Endothelial cell of umbilical vein (primary cell): ENCODE measurements at regions not wholly inside any gene's neighbourhood (a gene's known extent, or its start where the extent isn't known, plus 50 kb on each side); places are given as distances from the start of the nearest gene placed in this dataset.

Experiments
- BruUV-seq: library from RNA; stranded (reverse); fragments of 400-500 nt; replicated peaks from 2 replicates; lab custom pipeline; 2021; lab: Mats Ljungman, UMichigan
- CTCF ChIA-PET: fragments of 300-600, 350-600 bp; sonication (Branson Sonifier 250); formaldehyde crosslinking; loops from one replicate; lab custom pipeline; 2021; ENCODE audit warnings: antibody characterized with exemption, inconsistent platforms; lab: Charles Lee
- POLR2A ChIA-PET: fragments of 300-600, 350-600 bp; sonication (Branson Sonifier 250); formaldehyde crosslinking; loops from one replicate; lab custom pipeline; 2021; ENCODE audit warnings: antibody characterized with exemption, inconsistent platforms; lab: Charles Lee
- DNase-seq: peaks from one replicate; pipeline ENCODE4 v3.0.0-alpha.2; 2011; ENCODE audit warnings: low read depth, low spot score
- FAIRE-seq: peaks from 2 replicates; lab custom pipeline; 2011; peaks lifted over from hg19 to GRCh38; lab: Jason Lieb, UNC
- H2AFZ ChIP-seq: 2 replicates; pipeline ENCODE4 v1.6.0; 2012; ENCODE audit warnings: low read depth, low read length, control low read depth, inconsistent platforms
- H3K27ac ChIP-seq: 2 replicates; pipeline ENCODE4 v1.5.1; 2011; ENCODE audit warnings: low read depth, mild to moderate bottlenecking, control low read depth, low read length, moderate library complexity; ENCODE audit not compliant: insufficient read depth
- H3K27me3 ChIP-seq, 2 experiments: 2 replicates each; pipeline versions ENCODE4 v1.6.0 to v1.6.1; 2011; ENCODE audit warnings: low read length in 2 of 2, mixed read lengths in 1 of 2; ENCODE audit not compliant: control insufficient read depth in 2 of 2, insufficient read depth in 2 of 2
- H3K36me3 ChIP-seq, 2 experiments: 2 replicates in 1 of 2; 3 replicates in 1 of 2; pipeline ENCODE4 v1.5.1; 2011; ENCODE audit warnings: low read length in 2 of 2, mild to moderate bottlenecking in 1 of 2, moderate library complexity in 1 of 2; ENCODE audit not compliant: control insufficient read depth in 2 of 2, insufficient read depth in 2 of 2; ENCODE audit errors: extremely low read depth in 1 of 2
- H3K4me1 ChIP-seq: 3 replicates; pipeline ENCODE4 v1.5.1; 2011; ENCODE audit warnings: mild to moderate bottlenecking, low read length; ENCODE audit not compliant: control insufficient read depth, insufficient read depth; ENCODE audit errors: extremely low read depth
- H3K4me2 ChIP-seq: 2 replicates; pipeline ENCODE4 v1.6.1; 2011; ENCODE audit warnings: low read length, control low read depth, mixed read lengths; ENCODE audit not compliant: insufficient read depth
- H3K4me3 ChIP-seq, 3 experiments: fragments of 200-600 bp in 1 of 3; sonication (generic), shearing (Covaris generic) in 1 of 3; replicated peaks in 1 of 3; 2 replicates each; pipeline ENCODE4 v1.5.1; 2011 to 2016; ENCODE audit warnings: control low read depth in 3 of 3, low read length in 3 of 3, mild to moderate bottlenecking in 2 of 3, inconsistent platforms in 1 of 3, low read depth in 1 of 3, moderate library complexity in 1 of 3; ENCODE audit not compliant: insufficient read depth in 1 of 3
- H3K79me2 ChIP-seq: 2 replicates; pipeline ENCODE4 v1.6.0; 2012; ENCODE audit warnings: low read length, inconsistent platforms; ENCODE audit not compliant: control insufficient read depth, insufficient read depth
- H3K9ac ChIP-seq: replicated peaks from 2 replicates; pipeline ENCODE3; 2011; ENCODE audit warnings: low read length, control low read depth; ENCODE audit not compliant: insufficient read depth; ENCODE audit errors: extremely low read depth
- H3K9me1 ChIP-seq: replicated peaks from 3 replicates; pipeline ENCODE4 v1.6.0; 2011; ENCODE audit warnings: mild to moderate bottlenecking, low read length; ENCODE audit not compliant: control insufficient read depth, insufficient read depth; ENCODE audit errors: extremely low read depth
- H3K9me3 ChIP-seq: replicated peaks from 2 replicates; pipeline ENCODE4 v1.5.1; 2012; ENCODE audit warnings: low read length, inconsistent platforms; ENCODE audit not compliant: control insufficient read depth, insufficient read depth
- H4K20me1 ChIP-seq: replicated peaks from 2 replicates; pipeline ENCODE3; 2011; ENCODE audit warnings: mild to moderate bottlenecking, low read length; ENCODE audit not compliant: control insufficient read depth, insufficient read depth; ENCODE audit errors: extremely low read depth
- EZH2 ChIP-seq: IDR thresholded peaks from 2 replicates; pipeline ENCODE4 v1.6.1; 2012; ENCODE audit warnings: borderline replicate concordance, low read depth, mild to moderate bottlenecking, moderate library complexity, low read length, inconsistent platforms; ENCODE audit not compliant: severe bottlenecking
- FOS ChIP-seq: IDR thresholded peaks from 2 replicates; pipeline ENCODE4 v1.6.1; 2011; ENCODE audit warnings: mild to moderate bottlenecking, low read length, moderate library complexity, borderline replicate concordance; ENCODE audit not compliant: insufficient read depth
- GATA2 ChIP-seq: IDR thresholded peaks from 2 replicates; pipeline ENCODE4 v1.7.0; 2011; ENCODE audit warnings: low read depth, mild to moderate bottlenecking, moderate library complexity, mixed read lengths, low read length; ENCODE audit not compliant: insufficient read length, insufficient read depth
- JUN ChIP-seq: IDR thresholded peaks from 2 replicates; pipeline ENCODE4 v1.6.1; 2011; ENCODE audit warnings: borderline replicate concordance, low read depth; ENCODE audit not compliant: insufficient read length, insufficient read depth
- MYC ChIP-seq: IDR thresholded peaks from one replicate; pipeline ENCODE4 v1.6.1; 2011; ENCODE audit warnings: mild to moderate bottlenecking, low read depth, low read length
- POLR2A ChIP-seq: IDR thresholded peaks from 2 replicates; pipeline ENCODE4 v1.6.1; 2012; ENCODE audit warnings: low read depth, mild to moderate bottlenecking, control low read depth, low read length
- POLR2AphosphoS5 ChIP-seq: IDR thresholded peaks from 2 replicates; pipeline ENCODE4 v1.6.1; 2012; ENCODE audit warnings: low read depth, mild to moderate bottlenecking, control low read depth, low read length, moderate library complexity; ENCODE audit not compliant: insufficient read depth
- dilution Hi-C: fragments of 300-500 bp; cut with MboI; formaldehyde crosslinking; loops from one replicate; pipeline ENCODE4 v1.15.0; 2019; ENCODE audit warnings: low sequenced_read_pairs; ENCODE audit not compliant: extremely low pct_ligation_motif_present
- intact Hi-C: fragments of 100-400 bp; cut with micrococcal nuclease; formaldehyde crosslinking; loops from one replicate; pipeline ENCODE4 v1.10.0; 2022
- TF ChIP-seq, protein P1 (sequence below), 2 donors: IDR thresholded peaks; 1 replicate in 1 of 2; 2 replicates in 1 of 2; pipeline ENCODE4 v1.5.1; 2011; ENCODE audit warnings: low read length in 2 of 2, mild to moderate bottlenecking in 2 of 2, moderate library complexity in 2 of 2, control low read depth in 1 of 2, inconsistent platforms in 1 of 2, low read depth in 1 of 2; ENCODE audit not compliant: insufficient read depth in 1 of 2; ENCODE audit errors: extremely low read depth in 1 of 2
- TF ChIP-seq, protein P2 (sequence below): IDR thresholded peaks from 2 replicates; pipeline ENCODE4 v1.6.1; 2011; ENCODE audit not compliant: insufficient read depth, insufficient read length

DNA sequence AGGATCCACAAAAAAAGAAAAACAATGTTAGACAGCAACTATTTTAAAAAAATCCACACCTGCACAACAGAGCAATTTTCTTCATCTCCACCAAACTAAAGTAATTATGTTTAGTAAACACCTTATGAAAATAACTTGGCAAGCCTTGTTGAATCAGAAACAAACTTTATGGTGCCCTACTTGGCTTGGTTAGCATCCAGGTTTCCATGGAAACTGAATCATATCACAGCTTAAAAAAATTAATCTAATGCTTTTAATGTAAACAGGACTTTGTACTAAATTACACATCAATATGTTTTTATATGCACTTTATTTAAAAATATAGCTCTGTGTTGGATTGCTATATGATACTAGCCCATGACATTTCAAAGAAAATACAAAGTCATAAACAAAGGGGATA, 1882.4 kb downstream of the SUCLG1 start:
- H3K79me2 ChIP-seq = no peaks in the 10 kb centered on the region
- no peak overlapping the region for H3K4me2 ChIP-seq
- H3K36me3 ChIP-seq = no peaks in the 10 kb centered on the region
- H3K9me3 ChIP-seq = no peaks in the 10 kb centered on the region
- FAIRE-seq (no peak), DNase-seq (no peak)
- ChIA-PET POLR2A (no interaction called here), CTCF (no interaction called here)
- H3K4me3 ChIP-seq = no peak overlapping the region
- intact Hi-C loops = no loop called here
- no peak overlapping the region for H3K27ac ChIP-seq
- no peak for TF ChIP-seq FOS
- TF ChIP-seq, protein P1, sequence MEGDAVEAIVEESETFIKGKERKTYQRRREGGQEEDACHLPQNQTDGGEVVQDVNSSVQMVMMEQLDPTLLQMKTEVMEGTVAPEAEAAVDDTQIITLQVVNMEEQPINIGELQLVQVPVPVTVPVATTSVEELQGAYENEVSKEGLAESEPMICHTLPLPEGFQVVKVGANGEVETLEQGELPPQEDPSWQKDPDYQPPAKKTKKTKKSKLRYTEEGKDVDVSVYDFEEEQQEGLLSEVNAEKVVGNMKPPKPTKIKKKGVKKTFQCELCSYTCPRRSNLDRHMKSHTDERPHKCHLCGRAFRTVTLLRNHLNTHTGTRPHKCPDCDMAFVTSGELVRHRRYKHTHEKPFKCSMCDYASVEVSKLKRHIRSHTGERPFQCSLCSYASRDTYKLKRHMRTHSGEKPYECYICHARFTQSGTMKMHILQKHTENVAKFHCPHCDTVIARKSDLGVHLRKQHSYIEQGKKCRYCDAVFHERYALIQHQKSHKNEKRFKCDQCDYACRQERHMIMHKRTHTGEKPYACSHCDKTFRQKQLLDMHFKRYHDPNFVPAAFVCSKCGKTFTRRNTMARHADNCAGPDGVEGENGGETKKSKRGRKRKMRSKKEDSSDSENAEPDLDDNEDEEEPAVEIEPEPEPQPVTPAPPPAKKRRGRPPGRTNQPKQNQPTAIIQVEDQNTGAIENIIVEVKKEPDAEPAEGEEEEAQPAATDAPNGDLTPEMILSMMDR (IDR thresholded peaks at IDR 0.05; ENCODE audit: extremely low read depth in 1 of 2, insufficient read depth in 1 of 2, low read depth in 1 of 2, low read length in 2 of 2) = no peak
- TF ChIP-seq JUN = no peak
- no peak for TF ChIP-seq MYC
- TF ChIP-seq POLR2AphosphoS5 = no peak
- no peak for TF ChIP-seq EZH2
- TF ChIP-seq, protein P2, sequence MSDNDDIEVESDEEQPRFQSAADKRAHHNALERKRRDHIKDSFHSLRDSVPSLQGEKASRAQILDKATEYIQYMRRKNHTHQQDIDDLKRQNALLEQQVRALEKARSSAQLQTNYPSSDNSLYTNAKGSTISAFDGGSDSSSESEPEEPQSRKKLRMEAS = no peak
- TF ChIP-seq POLR2A = no peak
- TF ChIP-seq GATA2 = no peak
- H2AFZ ChIP-seq = no peak overlapping the region
- no peaks in the 10 kb centered on the region for H3K27me3 ChIP-seq
- no peaks in the 10 kb centered on the region for H4K20me1 ChIP-seq
- no peaks in the 10 kb centered on the region for H3K4me1 ChIP-seq
- no peaks in the 10 kb centered on the region for H3K9me1 ChIP-seq
- no TSS peak for BruUV-seq
- H3K9ac ChIP-seq = no peak overlapping the region
- dilution Hi-C loops = no loop called here
